HTR-8/SVneo (cell line): ENCODE measurements at regions not wholly inside any gene's neighbourhood (a gene's known extent, or its start where the extent isn't known, plus 50 kb on each side); places are given as distances from the start of the nearest gene placed in this dataset.
"Not testable (repeated sequence)": the region's sequence is repeated elsewhere in the genome, so short reads cannot be mapped to it uniquely, and the experiment has no call there.

Experiments used
- DNase-seq: peaks from one replicate; pipeline ENCODE4 v3.0.0; 2011; ENCODE audit warnings: low spot score, mixed read lengths; ENCODE audit not compliant: insufficient read length
- FAIRE-seq: peaks from 2 replicates; lab custom pipeline; 2011; peaks lifted over from hg19 to GRCh38; lab: Jason Lieb, UNC

GRCh38 chr3:65126527-65127410 lies 439.0 kb upstream of the ADAMTS9 start:
- DNase-seq: no peak
- FAIRE-seq: no peak

GRCh38 chr3:65120156-65120555 lies 432.4 kb upstream of the ADAMTS9 start:
- not testable (repeated sequence) for DNase-seq, FAIRE-seq

GRCh38 chr3:65118912-65119499 lies 431.2 kb upstream of the ADAMTS9 start:
- FAIRE-seq (no peak), DNase-seq (no peak)

GRCh38 chr3:65114041-65114440 lies 426.2 kb upstream of the ADAMTS9 start:
- FAIRE-seq: no peak
- DNase-seq: no peak

- DNase-seq (no peak), FAIRE-seq (no peak)
Observed at GRCh38 chr3:65112751-65113300, 425.0 kb upstream of the ADAMTS9 start.

- no peak for DNase-seq
- FAIRE-seq: no peak
Observed at GRCh38 chr3:65110661-65111060, 422.9 kb upstream of the ADAMTS9 start.

GRCh38 chr3:65109966-65110500 lies 422.2 kb upstream of the ADAMTS9 start:
- DNase-seq: no peak
- FAIRE-seq: no peak

GRCh38 chr3:65107174-65107573 lies 419.4 kb upstream of the ADAMTS9 start:
- no peak for FAIRE-seq
- no peak for DNase-seq

- no peak for FAIRE-seq
- DNase-seq: no peak
Observed at GRCh38 chr3:65101450-65101849, 413.6 kb upstream of the ADAMTS9 start.

GRCh38 chr3:65098400-65098799 lies 410.6 kb upstream of the ADAMTS9 start:
- no peak for FAIRE-seq
- DNase-seq: no peak

GRCh38 chr3:65096110-65096745 lies 408.4 kb upstream of the ADAMTS9 start:
- FAIRE-seq (no peak), DNase-seq (no peak)

GRCh38 chr3:65094723-65095122 lies 406.9 kb upstream of the ADAMTS9 start:
- no peak for DNase-seq

GRCh38 chr3:65093641-65094040 lies 405.8 kb upstream of the ADAMTS9 start:
- FAIRE-seq (no peak), DNase-seq (no peak)

More at GRCh38 chr3:65094723-65095122, 406.9 kb upstream of the ADAMTS9 start:
- no peak for FAIRE-seq

- FAIRE-seq: no peak
- DNase-seq: no peak
Observed at GRCh38 chr3:65091565-65091964, 403.8 kb upstream of the ADAMTS9 start.

GRCh38 chr3:65083240-65083639 lies 395.4 kb upstream of the ADAMTS9 start:
- no peak for DNase-seq
- no peak for FAIRE-seq

GRCh38 chr3:65081536-65081935 lies 393.7 kb upstream of the ADAMTS9 start:
- DNase-seq (no peak), FAIRE-seq (no peak)

GRCh38 chr3:65080432-65080831 lies 392.6 kb upstream of the ADAMTS9 start:
- DNase-seq: no peak
- no peak for FAIRE-seq

GRCh38 chr3:65079560-65079959 lies 391.8 kb upstream of the ADAMTS9 start:
- no peak for DNase-seq
- FAIRE-seq: no peak

GRCh38 chr3:65078748-65079147 lies 390.9 kb upstream of the ADAMTS9 start:
- FAIRE-seq: no peak

GRCh38 chr3:65077124-65077523 lies 389.3 kb upstream of the ADAMTS9 start:
- FAIRE-seq: no peak
- DNase-seq: no peak

More at GRCh38 chr3:65078748-65079147, 390.9 kb upstream of the ADAMTS9 start:
- DNase-seq: no peak

- no peak for DNase-seq
- no peak for FAIRE-seq
Observed at GRCh38 chr3:65070968-65071367, 383.2 kb upstream of the ADAMTS9 start.
